Epithelial cell of proximal tubule (primary cell): ENCODE measurements at regions not wholly inside any gene's neighbourhood (a gene's known extent, or its start where the extent isn't known, plus 50 kb on each side); places are given as distances from the start of the nearest gene placed in this dataset.

Source experiments
- DNase-seq: peaks from one replicate; pipeline ENCODE4 v3.0.0-alpha.2; 2011; ENCODE audit warnings: low read depth
- H3K4me3 ChIP-seq: 2 replicates; pipeline ENCODE4 v1.5.1; 2011; ENCODE audit warnings: low read depth, mild to moderate bottlenecking, low read length
- TF ChIP-seq, protein P1 (sequence below): conservative IDR thresholded peaks from 2 replicates; pipeline ENCODE4 v1.5.1; 2012; ENCODE audit warnings: low read depth, mild to moderate bottlenecking, low read length

DNA sequence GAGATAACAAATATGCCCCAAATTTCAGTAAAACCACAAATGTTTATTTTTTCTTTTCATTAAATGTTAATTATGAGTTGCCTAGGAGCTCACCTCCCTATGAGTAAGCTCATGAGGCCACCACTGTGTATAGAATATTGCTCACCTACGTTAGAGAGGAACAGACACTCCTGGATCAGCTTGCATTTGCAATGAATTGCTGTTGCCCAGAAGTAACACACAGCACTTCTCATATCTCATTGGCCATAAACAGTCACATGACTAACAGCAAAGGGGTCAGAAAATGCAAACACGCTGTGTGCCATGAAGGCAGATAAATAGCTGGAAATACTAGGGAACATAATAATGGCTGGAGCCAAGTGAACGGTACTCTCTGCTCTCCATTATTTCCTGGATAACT is 89.0 kb upstream of the GALNT5 start:
- TF ChIP-seq, protein P1, sequence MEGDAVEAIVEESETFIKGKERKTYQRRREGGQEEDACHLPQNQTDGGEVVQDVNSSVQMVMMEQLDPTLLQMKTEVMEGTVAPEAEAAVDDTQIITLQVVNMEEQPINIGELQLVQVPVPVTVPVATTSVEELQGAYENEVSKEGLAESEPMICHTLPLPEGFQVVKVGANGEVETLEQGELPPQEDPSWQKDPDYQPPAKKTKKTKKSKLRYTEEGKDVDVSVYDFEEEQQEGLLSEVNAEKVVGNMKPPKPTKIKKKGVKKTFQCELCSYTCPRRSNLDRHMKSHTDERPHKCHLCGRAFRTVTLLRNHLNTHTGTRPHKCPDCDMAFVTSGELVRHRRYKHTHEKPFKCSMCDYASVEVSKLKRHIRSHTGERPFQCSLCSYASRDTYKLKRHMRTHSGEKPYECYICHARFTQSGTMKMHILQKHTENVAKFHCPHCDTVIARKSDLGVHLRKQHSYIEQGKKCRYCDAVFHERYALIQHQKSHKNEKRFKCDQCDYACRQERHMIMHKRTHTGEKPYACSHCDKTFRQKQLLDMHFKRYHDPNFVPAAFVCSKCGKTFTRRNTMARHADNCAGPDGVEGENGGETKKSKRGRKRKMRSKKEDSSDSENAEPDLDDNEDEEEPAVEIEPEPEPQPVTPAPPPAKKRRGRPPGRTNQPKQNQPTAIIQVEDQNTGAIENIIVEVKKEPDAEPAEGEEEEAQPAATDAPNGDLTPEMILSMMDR: no peak
- DNase-seq: no peak
- H3K4me3 ChIP-seq: no peak overlapping the region

DNA sequence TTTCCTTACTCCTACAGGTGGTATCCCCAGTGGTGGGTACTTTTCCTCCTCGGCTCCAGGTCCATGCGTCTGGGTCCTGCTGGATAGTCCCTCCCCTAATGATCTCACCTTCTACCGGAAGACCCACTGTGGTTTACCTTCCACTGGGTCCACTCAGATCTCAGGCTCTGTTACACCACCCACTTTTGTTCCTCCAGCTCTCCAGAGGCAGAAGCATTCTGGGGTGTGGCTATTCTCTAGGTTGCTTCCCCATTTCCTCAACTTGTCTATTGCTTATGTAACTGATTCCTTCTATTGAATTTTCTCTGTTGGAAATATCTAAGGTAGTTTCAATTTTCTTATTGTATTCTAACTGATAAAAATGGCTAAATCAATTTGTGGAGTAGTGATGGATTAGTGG is 87.6 kb upstream of the GALNT5 start:
- H3K4me3 ChIP-seq: no peak overlapping the region
- DNase-seq: no peak
- TF ChIP-seq, protein P1: no peak

DNA sequence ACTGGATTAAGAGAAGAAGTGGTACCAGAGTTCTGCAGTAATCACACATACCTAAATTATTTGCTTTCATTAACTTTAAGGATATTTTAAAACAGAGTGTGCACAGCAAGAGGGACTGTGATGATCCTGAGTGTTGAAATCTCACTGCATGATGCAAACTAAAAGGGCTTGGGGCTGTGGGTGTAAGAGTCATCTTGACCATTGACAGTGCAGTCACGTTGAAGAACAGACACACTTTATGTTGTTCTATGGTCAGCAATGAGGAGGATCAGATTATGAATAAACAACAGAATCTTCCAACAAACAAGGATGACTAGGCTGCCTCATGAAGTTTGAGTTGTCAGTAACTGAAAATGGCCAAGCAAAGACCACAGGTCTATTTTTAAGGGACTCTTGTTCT is 87.2 kb upstream of the GALNT5 start:
- H3K4me3 ChIP-seq: no peak overlapping the region
- no peak for DNase-seq
- TF ChIP-seq, protein P1: no peak

DNA sequence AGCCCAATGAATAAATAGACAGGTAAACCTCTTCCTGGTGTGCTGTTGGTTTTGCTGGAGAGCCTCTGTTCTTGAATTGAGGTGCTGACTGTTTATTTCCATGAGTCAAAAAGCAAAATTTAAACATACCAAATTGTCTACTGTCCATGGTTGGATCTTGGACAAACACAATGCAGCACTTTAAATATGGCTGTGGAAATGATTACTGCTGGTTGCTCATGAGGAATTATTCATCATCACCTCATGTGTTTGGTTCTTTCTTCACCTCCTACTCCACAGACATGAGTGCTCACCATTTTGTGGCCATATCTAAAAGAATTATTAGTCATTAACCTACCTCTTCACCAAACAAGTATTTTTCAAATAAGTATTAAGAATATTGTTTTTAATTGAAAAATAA is 85.3 kb upstream of the GALNT5 start:
- no peak overlapping the region for H3K4me3 ChIP-seq
- no peak for DNase-seq
- TF ChIP-seq, protein P1: no peak

DNA sequence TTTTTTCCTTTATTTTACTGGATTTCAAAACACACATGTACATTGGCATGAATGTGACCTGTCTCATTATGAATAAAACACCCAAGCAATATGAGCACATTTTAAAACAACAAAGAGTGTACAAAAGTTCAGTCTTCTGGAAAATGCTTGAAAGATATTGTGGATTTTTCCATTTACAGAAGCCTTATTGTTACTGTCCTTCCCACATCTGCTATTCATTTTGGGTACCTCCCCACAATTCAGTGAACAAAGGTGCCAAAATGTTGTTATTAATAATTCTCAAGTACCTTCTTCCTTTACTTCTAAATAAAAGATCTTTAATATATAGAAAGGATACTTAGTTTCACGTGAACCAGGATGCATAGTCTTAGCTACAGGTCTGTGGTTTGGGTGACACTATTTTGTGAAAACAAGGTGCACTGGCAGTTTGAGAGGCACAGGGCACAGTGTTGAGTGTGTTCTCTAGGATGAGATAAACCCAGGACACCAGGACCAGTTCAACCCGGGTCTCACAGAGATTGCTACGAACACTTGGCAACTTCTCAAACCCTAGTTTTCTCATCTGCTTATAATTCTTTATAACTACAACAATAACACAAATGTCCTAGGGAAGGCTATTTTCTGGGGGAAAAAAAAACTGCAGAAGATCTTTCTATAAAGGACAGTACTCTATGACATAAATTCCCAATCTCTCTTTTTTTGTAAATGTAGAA is 84.5 kb upstream of the GALNT5 start:
- DNase-seq: no peak
- TF ChIP-seq, protein P1: no peak
- H3K4me3 ChIP-seq: no peak overlapping the region

DNA sequence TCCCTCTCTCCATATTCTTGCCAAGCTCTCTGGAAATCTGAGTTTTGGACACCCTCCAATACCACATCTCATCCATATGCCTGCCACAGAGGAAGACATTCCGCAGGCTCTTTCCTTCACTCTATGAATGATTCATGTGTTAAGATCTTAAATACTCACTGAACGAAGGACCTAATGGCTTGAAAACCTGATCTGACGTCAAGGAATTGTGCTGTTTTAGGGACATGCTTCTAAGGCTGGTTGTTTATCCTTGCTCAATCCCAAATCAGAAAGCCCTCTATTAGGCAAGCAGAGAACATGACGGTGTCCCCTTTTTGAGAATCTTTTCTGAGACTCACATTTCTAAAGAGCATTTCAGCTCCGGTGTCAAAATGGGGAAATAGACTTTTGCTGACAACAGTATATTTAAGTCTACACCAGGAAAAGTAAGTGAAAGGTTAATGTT is 83.7 kb upstream of the GALNT5 start:
- no peak overlapping the region for H3K4me3 ChIP-seq
- TF ChIP-seq, protein P1: no peak
- peak; percentile 20 for DNase-seq

DNA sequence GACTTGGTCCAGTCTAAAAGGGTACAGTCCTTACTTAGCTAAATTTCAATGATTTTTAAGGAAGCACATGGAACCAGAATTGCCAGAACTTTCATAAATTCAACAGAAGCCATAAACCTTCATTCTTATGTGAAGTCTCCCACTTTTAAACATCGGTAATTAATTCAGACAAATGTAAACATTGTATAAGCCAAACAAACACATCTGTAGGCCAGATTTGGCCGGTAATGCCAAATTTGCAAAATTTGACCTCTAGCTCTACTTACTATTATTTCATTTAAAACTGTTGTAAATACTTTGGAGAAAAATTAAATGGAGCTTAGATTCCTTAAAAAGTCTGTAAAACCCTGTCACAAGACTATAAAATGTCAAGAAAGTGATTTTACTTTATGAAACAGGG is 83.2 kb upstream of the GALNT5 start:
- TF ChIP-seq, protein P1: no peak
- DNase-seq: no peak
- H3K4me3 ChIP-seq: no peak overlapping the region
